ENCODE measurements at regions not wholly inside any gene's neighbourhood (a gene's known extent, or its start where the extent isn't known, plus 50 kb on each side); places are given as distances from the start of the nearest gene placed in this dataset.

DNA sequence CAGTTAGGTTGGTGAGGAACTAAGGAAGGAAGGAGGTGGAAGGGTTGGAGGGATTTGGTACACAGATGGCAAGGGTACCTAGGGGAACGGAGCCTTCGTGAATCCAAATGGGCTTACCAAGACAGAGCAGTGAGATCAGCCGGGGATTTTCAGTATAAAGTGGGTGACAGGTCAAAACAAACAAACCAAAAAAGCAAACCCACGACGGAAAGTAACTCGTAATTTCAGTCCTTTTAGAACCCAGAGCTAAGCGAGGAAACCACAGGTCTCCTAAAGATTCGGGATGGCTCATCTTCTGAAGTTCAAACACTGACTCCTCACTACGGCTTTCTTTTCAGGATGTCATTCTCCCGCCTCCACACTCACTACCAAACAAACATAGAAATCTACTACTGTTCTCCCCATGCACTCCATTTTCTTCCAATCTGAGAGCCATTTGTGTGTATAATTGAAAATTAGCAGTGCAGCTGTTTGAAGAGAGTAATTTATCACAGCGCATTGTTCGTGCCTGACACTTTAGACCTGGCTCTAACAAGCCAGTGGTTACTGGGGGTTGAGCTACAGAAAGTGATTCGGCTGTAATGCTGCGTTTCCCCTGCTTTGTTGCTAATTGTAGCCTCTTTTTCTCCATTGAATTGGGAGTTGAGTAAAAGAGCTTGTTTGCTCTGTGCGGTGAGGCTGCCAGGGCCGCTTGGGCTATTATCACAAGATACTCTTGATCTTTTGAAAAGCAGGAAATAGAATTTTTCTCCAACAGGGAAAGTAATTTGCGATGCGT is 64.7 kb upstream of the CCDC39 start:
- TF ChIP-seq, protein P1, sequence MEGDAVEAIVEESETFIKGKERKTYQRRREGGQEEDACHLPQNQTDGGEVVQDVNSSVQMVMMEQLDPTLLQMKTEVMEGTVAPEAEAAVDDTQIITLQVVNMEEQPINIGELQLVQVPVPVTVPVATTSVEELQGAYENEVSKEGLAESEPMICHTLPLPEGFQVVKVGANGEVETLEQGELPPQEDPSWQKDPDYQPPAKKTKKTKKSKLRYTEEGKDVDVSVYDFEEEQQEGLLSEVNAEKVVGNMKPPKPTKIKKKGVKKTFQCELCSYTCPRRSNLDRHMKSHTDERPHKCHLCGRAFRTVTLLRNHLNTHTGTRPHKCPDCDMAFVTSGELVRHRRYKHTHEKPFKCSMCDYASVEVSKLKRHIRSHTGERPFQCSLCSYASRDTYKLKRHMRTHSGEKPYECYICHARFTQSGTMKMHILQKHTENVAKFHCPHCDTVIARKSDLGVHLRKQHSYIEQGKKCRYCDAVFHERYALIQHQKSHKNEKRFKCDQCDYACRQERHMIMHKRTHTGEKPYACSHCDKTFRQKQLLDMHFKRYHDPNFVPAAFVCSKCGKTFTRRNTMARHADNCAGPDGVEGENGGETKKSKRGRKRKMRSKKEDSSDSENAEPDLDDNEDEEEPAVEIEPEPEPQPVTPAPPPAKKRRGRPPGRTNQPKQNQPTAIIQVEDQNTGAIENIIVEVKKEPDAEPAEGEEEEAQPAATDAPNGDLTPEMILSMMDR (IDR thresholded peaks at IDR 0.05; ENCODE audit: insufficient read depth, low read length, missing control alignments), result no peak
- DNase-seq (ENCODE audit: low read depth, low spot score), result no peak
- ChIA-PET CTCF (no interaction called here), POLR2A (no interaction called here)
- no peak overlapping the region for H3K4me3 ChIP-seq (ENCODE audit: low read depth, low read length)

DNA sequence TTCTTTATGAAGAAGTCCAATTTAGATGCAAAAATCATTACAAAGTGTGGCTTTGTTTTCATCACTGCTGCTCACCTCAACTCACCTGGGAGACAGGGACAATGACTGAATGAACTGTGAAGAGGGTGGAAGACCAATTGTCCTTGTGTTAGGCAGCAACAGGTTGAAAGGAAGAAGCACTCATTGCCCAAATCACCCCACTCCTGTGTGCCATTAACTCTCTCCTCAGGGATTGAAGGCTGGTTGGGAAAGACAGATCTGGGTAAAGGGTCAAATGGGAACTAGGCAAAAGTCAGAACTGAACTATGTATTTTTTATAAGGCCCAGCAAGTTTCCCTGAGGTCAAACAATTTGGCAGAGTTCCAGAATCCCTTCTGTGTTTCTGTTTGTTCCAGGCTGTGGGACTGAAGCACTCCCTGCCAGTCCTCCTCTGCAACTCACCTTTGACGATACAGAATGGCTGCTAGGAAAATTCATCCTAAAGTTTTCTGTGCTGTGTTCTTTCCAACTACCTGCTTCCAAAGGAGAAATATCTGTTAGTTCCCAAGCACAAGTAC is 68.6 kb upstream of the CCDC39 start:
- no peak for DNase-seq (ENCODE audit: low read depth, low spot score)
- H3K4me3 ChIP-seq (ENCODE audit: low read depth, low read length), result no peak overlapping the region
- CTCF ChIA-PET, result no interaction called here
- TF ChIP-seq, protein P1 (IDR thresholded peaks at IDR 0.05; ENCODE audit: insufficient read depth, low read length, missing control alignments), result no peak
- POLR2A ChIA-PET, result no interaction called here

DNA sequence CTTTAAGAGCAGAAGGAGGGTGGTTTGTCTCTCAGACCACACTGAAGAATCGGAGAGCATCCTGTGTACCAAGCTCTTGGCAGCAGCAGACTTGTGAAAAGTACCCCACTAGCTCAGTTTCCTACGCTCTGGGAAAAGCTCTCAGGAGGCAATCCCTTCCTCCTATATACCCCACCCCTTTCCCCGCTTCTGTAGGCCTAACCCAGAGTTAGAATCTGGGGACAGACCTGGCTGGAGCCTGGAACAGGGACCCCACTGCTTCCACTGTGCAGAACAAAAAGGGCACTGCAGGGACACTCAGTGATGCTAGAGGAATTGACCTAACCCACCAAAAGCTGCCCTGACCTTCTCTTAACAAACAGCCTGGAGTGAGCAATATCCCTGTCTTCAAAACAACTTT is 70.0 kb upstream of the CCDC39 start:
- no peak for DNase-seq (ENCODE audit: low read depth, low spot score)

DNA sequence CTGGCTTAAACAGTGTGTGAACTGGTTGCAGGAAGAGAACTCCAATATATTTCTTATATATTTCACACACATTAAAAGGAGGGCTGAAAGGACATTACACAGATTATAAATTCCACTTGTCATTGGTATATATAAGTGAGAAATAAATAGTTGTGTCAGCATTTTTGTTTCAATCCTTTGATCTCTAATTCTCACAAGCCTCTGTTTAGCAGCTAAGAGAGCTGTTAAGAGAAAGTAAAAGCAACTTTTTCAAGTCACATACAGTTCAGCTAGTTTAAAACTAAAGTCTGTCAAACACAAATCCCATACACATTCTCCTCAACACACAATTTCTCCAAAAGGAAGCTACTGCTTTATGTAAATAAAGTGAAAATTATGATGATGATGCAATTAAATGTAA is 70.5 kb upstream of the CCDC39 start:
- TF ChIP-seq, protein P1 (IDR thresholded peaks at IDR 0.05; ENCODE audit: insufficient read depth, low read length, missing control alignments), result no peak
- no peak for DNase-seq (ENCODE audit: low read depth, low spot score)
- CTCF ChIA-PET, result no interaction called here
- POLR2A ChIA-PET, result no interaction called here
- no peak overlapping the region for H3K4me3 ChIP-seq (ENCODE audit: low read depth, low read length)

More for the DNA sequence above, 70.0 kb upstream of the CCDC39 start:
- TF ChIP-seq, protein P1 (IDR thresholded peaks at IDR 0.05; ENCODE audit: insufficient read depth, low read length, missing control alignments), result no peak
- ChIA-PET CTCF (no interaction called here), POLR2A (no interaction called here)
- no peak overlapping the region for H3K4me3 ChIP-seq (ENCODE audit: low read depth, low read length)

DNA sequence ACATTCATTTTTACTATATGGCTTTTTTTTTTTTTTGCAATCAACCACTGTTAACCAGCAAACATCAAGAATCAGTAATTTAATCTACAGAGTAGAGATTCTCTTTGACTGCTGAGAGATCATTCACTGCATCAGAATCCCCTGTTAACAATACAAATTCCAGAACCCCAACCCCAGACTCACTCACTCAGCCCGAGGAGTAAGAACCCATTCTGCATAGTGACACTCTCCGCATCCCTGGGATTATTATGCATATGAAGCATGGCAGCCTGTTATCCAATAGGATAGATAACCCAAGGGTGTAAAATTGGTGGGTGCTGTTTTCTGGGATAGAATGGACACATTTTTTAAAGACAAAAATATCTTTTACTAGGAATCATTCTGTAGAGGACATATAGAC is 76.3 kb upstream of the CCDC39 start:
- no peak for DNase-seq (ENCODE audit: low read depth, low spot score)
- CTCF ChIA-PET, result no interaction called here

DNA sequence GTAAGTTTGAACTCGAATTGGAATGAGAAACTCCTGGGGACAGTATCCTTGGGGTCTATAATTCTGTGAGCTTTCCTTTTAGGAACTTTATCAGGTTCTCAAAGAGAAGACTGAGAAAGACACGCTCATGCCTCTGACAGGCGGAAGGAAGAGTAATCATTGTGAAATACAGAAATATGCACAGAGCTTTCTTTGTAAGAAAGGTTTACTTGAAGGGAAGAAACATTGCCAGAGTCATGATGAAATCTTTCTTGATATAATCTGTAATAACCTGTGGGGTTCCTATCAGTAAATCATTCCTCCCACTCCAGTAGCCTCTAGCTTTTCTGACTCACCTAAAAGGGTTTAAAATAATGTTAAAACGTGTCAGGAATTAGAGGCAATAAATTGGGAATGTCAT is 83.6 kb upstream of the CCDC39 start:
- H3K4me3 ChIP-seq (ENCODE audit: low read depth, low read length), result no peak overlapping the region
- CTCF ChIA-PET, result no interaction called here
- TF ChIP-seq, protein P1 (IDR thresholded peaks at IDR 0.05; ENCODE audit: insufficient read depth, low read length, missing control alignments), result no peak
- POLR2A ChIA-PET, result no interaction called here
- DNase-seq (ENCODE audit: low read depth, low spot score), result no peak

More for the DNA sequence above, 76.3 kb upstream of the CCDC39 start:
- TF ChIP-seq, protein P1 (IDR thresholded peaks at IDR 0.05; ENCODE audit: insufficient read depth, low read length, missing control alignments), result no peak
- H3K4me3 ChIP-seq (ENCODE audit: low read depth, low read length), result no peak overlapping the region
- POLR2A ChIA-PET, result no interaction called here

All from AG04449 (cell line).